Keratinocyte (primary cell): ENCODE measurements at regions not wholly inside any gene's neighbourhood (a gene's known extent, or its start where the extent isn't known, plus 50 kb on each side); places are given as distances from the start of the nearest gene placed in this dataset.

Experiments used
- DNase-seq: peaks from one replicate; pipeline ENCODE4 v3.0.0-alpha.2; 2011; ENCODE audit warnings: low read depth, missing footprints, low spot score
- FAIRE-seq: peaks from 2 replicates; lab custom pipeline; 2011; peaks lifted over from hg19 to GRCh38; lab: Jason Lieb, UNC
- H2AFZ ChIP-seq: 2 replicates; pipeline ENCODE4 v1.6.0; 2012; ENCODE audit warnings: low read length, control low read depth, inconsistent platforms; ENCODE audit not compliant: control insufficient read depth
- H3K27ac ChIP-seq: 2 replicates; pipeline ENCODE4 v1.5.1; 2011; ENCODE audit warnings: low read length; ENCODE audit not compliant: control insufficient read depth, insufficient read depth
- H3K27me3 ChIP-seq: 3 replicates; pipeline ENCODE4 v1.6.0; 2011; ENCODE audit warnings: low read length; ENCODE audit not compliant: control insufficient read depth, insufficient read depth; ENCODE audit errors: extremely low read depth
- H3K36me3 ChIP-seq, 2 experiments: 2 replicates in 1 of 2; 3 replicates in 1 of 2; pipeline ENCODE4 v1.5.1; 2011; ENCODE audit warnings: low read length in 2 of 2, mild to moderate bottlenecking in 1 of 2; ENCODE audit not compliant: control insufficient read depth in 2 of 2, insufficient read depth in 2 of 2; ENCODE audit errors: extremely low read depth in 1 of 2
- H3K4me1 ChIP-seq: 3 replicates; pipeline ENCODE4 v1.5.1; 2011; ENCODE audit warnings: low read length; ENCODE audit not compliant: control insufficient read depth, insufficient read depth; ENCODE audit errors: extremely low read depth
- H3K4me2 ChIP-seq: 3 replicates; pipeline ENCODE4 v1.6.0; 2011; ENCODE audit warnings: low read depth, low read length; ENCODE audit not compliant: control insufficient read depth, insufficient read depth; ENCODE audit errors: extremely low read depth
- H3K4me3 ChIP-seq, 3 experiments: fragments of 200-600 bp in 1 of 3; sonication (generic) in 1 of 3; 2 replicates in 2 of 3; 3 replicates in 1 of 3; pipeline ENCODE4 v1.5.1; 2011 to 2016; ENCODE audit warnings: low read length in 3 of 3, mild to moderate bottlenecking in 3 of 3, control low read depth in 2 of 3, inconsistent platforms in 1 of 3, low read depth in 1 of 3, mixed read lengths in 1 of 3, mixed run types in 1 of 3, moderate library complexity in 1 of 3; ENCODE audit not compliant: control insufficient read depth in 2 of 3, insufficient read depth in 2 of 3; ENCODE audit errors: extremely low read depth in 1 of 3
- H3K79me2 ChIP-seq: 2 replicates; pipeline ENCODE4 v1.6.0; 2012; ENCODE audit warnings: low read length; ENCODE audit not compliant: control insufficient read depth, insufficient read depth
- H3K9ac ChIP-seq: 3 replicates; pipeline ENCODE4 v1.6.0; 2011; ENCODE audit warnings: low read length; ENCODE audit not compliant: control insufficient read depth, insufficient read depth; ENCODE audit errors: extremely low read depth
- H3K9me1 ChIP-seq: 3 replicates; pipeline ENCODE4 v1.6.0; 2011; ENCODE audit warnings: low read length; ENCODE audit not compliant: control insufficient read depth, insufficient read depth; ENCODE audit errors: extremely low read depth
- H3K9me3 ChIP-seq: 2 replicates; pipeline ENCODE4 v1.5.1; 2012; ENCODE audit warnings: low read depth, low read length; ENCODE audit not compliant: control insufficient read depth
- H4K20me1 ChIP-seq: 3 replicates; pipeline ENCODE4 v1.6.0; 2011; ENCODE audit warnings: low read length; ENCODE audit not compliant: control insufficient read depth, insufficient read depth; ENCODE audit errors: extremely low read depth
- EZH2 ChIP-seq: IDR thresholded peaks from one replicate; pipeline ENCODE4 v1.6.1; 2012; ENCODE audit warnings: inconsistent platforms, mild to moderate bottlenecking, low read length, moderate library complexity
- dilution Hi-C: fragments of 300-500 bp; cut with MboI; formaldehyde crosslinking; loops from one replicate; pipeline ENCODE4 v1.7.0; 2020; ENCODE audit warnings: low sequenced_read_pairs; ENCODE audit not compliant: extremely low pct_ligation_motif_present
- TF ChIP-seq, protein P1 (sequence below), 3 experiments: IDR thresholded peaks in 1 of 3; conservative IDR thresholded peaks in 1 of 3; optimal IDR thresholded peaks in 1 of 3; 2 replicates in 2 of 3; 3 replicates in 1 of 3; pipeline versions ENCODE3 to v1.5.1; 2011; ENCODE audit warnings: low read length in 3 of 3, mild to moderate bottlenecking in 3 of 3, moderate library complexity in 2 of 3, control low read depth in 1 of 3, inconsistent platforms in 1 of 3; ENCODE audit not compliant: insufficient read depth in 2 of 3; ENCODE audit errors: extremely low read depth in 1 of 3

DNA sequence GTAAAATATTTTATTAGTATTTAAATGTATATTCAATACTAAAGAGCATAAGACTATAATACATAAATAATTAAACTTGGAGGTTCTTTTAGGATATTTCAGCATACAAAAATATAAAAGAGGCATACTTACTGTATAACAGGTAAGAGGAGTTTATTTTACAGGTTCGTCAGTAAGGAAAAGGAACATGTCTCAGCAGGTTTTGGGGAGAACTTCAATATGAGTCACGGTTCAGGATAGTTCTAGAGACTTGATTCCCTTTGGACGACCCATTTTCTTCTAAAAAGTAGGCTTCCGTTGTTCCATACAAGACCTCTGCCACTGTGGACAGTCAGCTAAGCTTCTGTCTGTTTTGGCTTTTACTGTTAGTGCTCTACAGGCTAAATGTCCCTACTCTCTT, 181.1 kb downstream of the ALX1 start:
- peak; percentile 55 for DNase-seq

DNA sequence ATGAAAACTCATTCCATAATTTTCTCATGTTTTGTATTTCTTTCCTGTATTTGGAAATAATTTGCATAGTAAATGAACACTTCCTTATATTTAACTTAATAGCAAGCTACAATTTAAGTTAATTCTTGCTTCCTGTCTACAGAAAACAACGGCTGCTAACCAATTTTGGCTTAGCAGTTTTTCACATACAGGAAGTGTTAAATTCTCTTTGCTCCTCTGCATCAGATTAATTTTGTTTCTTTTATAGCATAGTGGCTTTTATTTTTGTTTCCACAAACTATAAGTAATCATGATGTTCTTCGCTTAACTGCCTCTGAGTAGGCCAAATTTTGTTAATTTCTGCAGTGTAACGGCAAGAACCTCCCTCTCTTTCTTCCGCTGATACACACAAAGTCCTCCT, 182.9 kb downstream of the ALX1 start:
- no peaks in the 10 kb centered on the region for H4K20me1 ChIP-seq
- no peak overlapping the region for H3K4me2 ChIP-seq
- H3K36me3 ChIP-seq, result no peaks in the 10 kb centered on the region
- no peak overlapping the region for H3K9ac ChIP-seq
- peaks cover 32% of the 10 kb centered on the region for H3K4me1 ChIP-seq
- FAIRE-seq (no peak), DNase-seq (no peak)
- no peaks in the 10 kb centered on the region for H3K9me3 ChIP-seq
- dilution Hi-C loops, result no loop called here
- TF ChIP-seq, protein P1, sequence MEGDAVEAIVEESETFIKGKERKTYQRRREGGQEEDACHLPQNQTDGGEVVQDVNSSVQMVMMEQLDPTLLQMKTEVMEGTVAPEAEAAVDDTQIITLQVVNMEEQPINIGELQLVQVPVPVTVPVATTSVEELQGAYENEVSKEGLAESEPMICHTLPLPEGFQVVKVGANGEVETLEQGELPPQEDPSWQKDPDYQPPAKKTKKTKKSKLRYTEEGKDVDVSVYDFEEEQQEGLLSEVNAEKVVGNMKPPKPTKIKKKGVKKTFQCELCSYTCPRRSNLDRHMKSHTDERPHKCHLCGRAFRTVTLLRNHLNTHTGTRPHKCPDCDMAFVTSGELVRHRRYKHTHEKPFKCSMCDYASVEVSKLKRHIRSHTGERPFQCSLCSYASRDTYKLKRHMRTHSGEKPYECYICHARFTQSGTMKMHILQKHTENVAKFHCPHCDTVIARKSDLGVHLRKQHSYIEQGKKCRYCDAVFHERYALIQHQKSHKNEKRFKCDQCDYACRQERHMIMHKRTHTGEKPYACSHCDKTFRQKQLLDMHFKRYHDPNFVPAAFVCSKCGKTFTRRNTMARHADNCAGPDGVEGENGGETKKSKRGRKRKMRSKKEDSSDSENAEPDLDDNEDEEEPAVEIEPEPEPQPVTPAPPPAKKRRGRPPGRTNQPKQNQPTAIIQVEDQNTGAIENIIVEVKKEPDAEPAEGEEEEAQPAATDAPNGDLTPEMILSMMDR (optimal IDR thresholded peaks at IDR 0.05 in 1 of 3, IDR thresholded peaks at IDR 0.05 in 1 of 3, conservative IDR thresholded peaks at IDR 0.05 in 1 of 3; ENCODE audit: extremely low read depth in 1 of 3, insufficient read depth in 2 of 3, low read length in 3 of 3), result no peak
- no peak for TF ChIP-seq EZH2
- no peak overlapping the region for H3K4me3 ChIP-seq
- H3K27me3 ChIP-seq, result no peaks in the 10 kb centered on the region
- no peaks in the 10 kb centered on the region for H3K79me2 ChIP-seq
- no peaks in the 10 kb centered on the region for H3K9me1 ChIP-seq
- H3K27ac ChIP-seq, result no peak overlapping the region
- H2AFZ ChIP-seq, result no peak overlapping the region

More for the DNA sequence above, 181.1 kb downstream of the ALX1 start:
- peaks cover 26% of the 10 kb centered on the region for H3K4me1 ChIP-seq
- no peaks in the 10 kb centered on the region for H3K27me3 ChIP-seq
- no peaks in the 10 kb centered on the region for H3K9me1 ChIP-seq
- no peak overlapping the region for H3K9ac ChIP-seq
- no peaks in the 10 kb centered on the region for H4K20me1 ChIP-seq
- H3K27ac ChIP-seq, result no peak overlapping the region
- H3K36me3 ChIP-seq, result no peaks in the 10 kb centered on the region
- H3K79me2 ChIP-seq, result no peaks in the 10 kb centered on the region
- no peak overlapping the region for H3K4me3 ChIP-seq
- dilution Hi-C loops, result no loop called here
- no peaks in the 10 kb centered on the region for H3K9me3 ChIP-seq
- H2AFZ ChIP-seq, result no peak overlapping the region
- H3K4me2 ChIP-seq, result no peak overlapping the region
- peak; percentile 75 for FAIRE-seq
- TF ChIP-seq, protein P1 (optimal IDR thresholded peaks at IDR 0.05 in 1 of 3, IDR thresholded peaks at IDR 0.05 in 1 of 3, conservative IDR thresholded peaks at IDR 0.05 in 1 of 3; ENCODE audit: extremely low read depth in 1 of 3, insufficient read depth in 2 of 3, low read length in 3 of 3), result no peak
- TF ChIP-seq EZH2, result no peak
